H1 (cell line): ENCODE measurements at regions not wholly inside any gene's neighbourhood (a gene's known extent, or its start where the extent isn't known, plus 50 kb on each side); places are given as distances from the start of the nearest gene placed in this dataset.

Source experiments
- CTCF ChIA-PET: fragments of 300-600 bp; sonication (Branson Sonifier 250); formaldehyde crosslinking; loops from one replicate; lab custom pipeline; 2021; ENCODE audit not compliant: partially characterized antibody; lab: Charles Lee
- POLR2A ChIA-PET: fragments of 300-600 bp; sonication (Branson Sonifier 250); formaldehyde crosslinking; loops from one replicate; lab custom pipeline; 2021; ENCODE audit warnings: inconsistent platforms; ENCODE audit not compliant: partially characterized antibody; lab: Charles Lee
- DNase-seq, 2 experiments: peaks; one replicate each; pipeline versions ENCODE4 v3.0.0 to v3.0.0-alpha.2; 2010 to 2022; ENCODE audit warnings: low spot score in 2 of 2, low read depth in 1 of 2, mixed read lengths in 1 of 2
- FAIRE-seq: peaks from 2 replicates; lab custom pipeline; 2011; peaks lifted over from hg19 to GRCh38; lab: Jason Lieb, UNC
- H2AFZ ChIP-seq: 2 replicates; pipeline ENCODE4 v1.8.1; 2012; ENCODE audit warnings: low read length, inconsistent platforms
- H2AK5ac ChIP-seq: 2 replicates; pipeline ENCODE4 v1.6.1; 2013; ENCODE audit warnings: low read depth, low read length
- H2BK120ac ChIP-seq: replicated peaks from 2 replicates; pipeline ENCODE3; 2013; ENCODE audit warnings: low read depth, low read length, inconsistent platforms
- H2BK12ac ChIP-seq: 2 replicates; pipeline ENCODE4 v1.6.1; 2013; ENCODE audit warnings: low read depth, low read length
- H2BK15ac ChIP-seq: 2 replicates; pipeline ENCODE4 v1.6.1; 2013; ENCODE audit warnings: low read length
- H2BK20ac ChIP-seq: 2 replicates; pipeline ENCODE4 v1.6.1; 2013; ENCODE audit warnings: low read length
- H2BK5ac ChIP-seq: 2 replicates; pipeline ENCODE4 v1.6.1; 2013; ENCODE audit warnings: low read depth, low read length
- H3K14ac ChIP-seq: 2 replicates; pipeline ENCODE4 v1.6.1; 2013; ENCODE audit warnings: inconsistent platforms; ENCODE audit not compliant: insufficient read length
- H3K18ac ChIP-seq: 2 replicates; pipeline ENCODE4 v1.6.1; 2013; ENCODE audit warnings: low read length; ENCODE audit errors: extremely low read depth
- H3K23ac ChIP-seq: 2 replicates; pipeline ENCODE4 v1.6.1; 2013; ENCODE audit warnings: inconsistent platforms; ENCODE audit not compliant: insufficient read length
- H3K23me2 ChIP-seq: 2 replicates; pipeline ENCODE4 v1.6.1; 2013; ENCODE audit warnings: low read depth, low read length
- H3K27ac ChIP-seq: 2 replicates; pipeline ENCODE4 v1.6.1; 2011; ENCODE audit warnings: low read depth, low read length, inconsistent platforms
- H3K27me3 ChIP-seq, 4 experiments: replicated peaks in 1 of 4; 1 replicate in 1 of 4; 2 replicates in 3 of 4; pipeline versions ENCODE4 v1.6.1 to v1.8.1; 2011 to 2013; ENCODE audit warnings: low read length in 3 of 4, mild to moderate bottlenecking in 3 of 4, inconsistent platforms in 2 of 4, mixed read lengths in 2 of 4, moderate library complexity in 1 of 4; ENCODE audit not compliant: control insufficient read depth in 3 of 4, insufficient read depth in 3 of 4; ENCODE audit errors: extremely low read depth in 1 of 4
- H3K36me3 ChIP-seq, 4 experiments: 2 replicates each; pipeline versions ENCODE4 v1.6.1 to v1.8.1; 2011 to 2013; ENCODE audit warnings: mild to moderate bottlenecking in 4 of 4, low read length in 3 of 4, moderate library complexity in 2 of 4, control low read depth in 1 of 4, inconsistent platforms in 1 of 4; ENCODE audit not compliant: insufficient read depth in 4 of 4, control insufficient read depth in 2 of 4
- H3K4ac ChIP-seq: replicated peaks from 2 replicates; pipeline ENCODE3; 2013; ENCODE audit warnings: low read length, low read depth, mixed read lengths, inconsistent platforms; ENCODE audit not compliant: insufficient read length
- H3K4me1 ChIP-seq, 4 experiments: replicated peaks in 1 of 4; 1 replicate in 1 of 4; 2 replicates in 3 of 4; pipeline versions ENCODE4 v1.6.1 to v1.8.1; 2011 to 2013; ENCODE audit warnings: low read length in 3 of 4, inconsistent platforms in 2 of 4, mixed read lengths in 1 of 4; ENCODE audit not compliant: insufficient read depth in 4 of 4, control insufficient read depth in 3 of 4
- H3K4me2 ChIP-seq, 2 experiments: 2 replicates each; pipeline versions ENCODE4 v1.6.1 to v1.8.1; 2011 to 2013; ENCODE audit warnings: low read depth in 2 of 2, low read length in 2 of 2, control low read depth in 1 of 2, inconsistent platforms in 1 of 2, mild to moderate bottlenecking in 1 of 2; ENCODE audit not compliant: insufficient read depth in 1 of 2
- H3K4me3 ChIP-seq, 4 experiments: fragments of 200-600, 300-600 bp in 1 of 4; sonication (generic), shearing (Covaris generic), sonication (Bioruptor Twin) in 1 of 4; 2 replicates each; pipeline versions ENCODE4 v1.5.1 to v1.8.1; 2011 to 2016; ENCODE audit warnings: low read length in 4 of 4, low read depth in 3 of 4, control low read depth in 2 of 4, inconsistent platforms in 2 of 4, mild to moderate bottlenecking in 2 of 4, mixed read lengths in 1 of 4, moderate library complexity in 1 of 4; ENCODE audit not compliant: insufficient read depth in 2 of 4; ENCODE audit errors: extremely low read depth in 1 of 4
- H3K56ac ChIP-seq: replicated peaks from 2 replicates; pipeline ENCODE3; 2013; ENCODE audit warnings: low read depth, mild to moderate bottlenecking, mixed read lengths, low read length, inconsistent platforms; ENCODE audit not compliant: insufficient read length
- H3K79me1 ChIP-seq: 2 replicates; pipeline ENCODE4 v1.6.1; 2013; ENCODE audit warnings: low read depth, low read length, control low read depth
- H3K79me2 ChIP-seq, 2 experiments: 2 replicates each; pipeline versions ENCODE4 v1.6.1 to v1.8.1; 2012 to 2013; ENCODE audit warnings: low read length in 2 of 2, mild to moderate bottlenecking in 2 of 2, inconsistent platforms in 1 of 2; ENCODE audit not compliant: insufficient read depth in 2 of 2, control insufficient read depth in 1 of 2
- H3K9ac ChIP-seq, 4 experiments: replicated peaks in 1 of 4; 1 replicate in 1 of 4; 2 replicates in 3 of 4; pipeline versions ENCODE4 v1.6.1 to v1.8.1; 2011 to 2013; ENCODE audit warnings: low read depth in 3 of 4, low read length in 3 of 4, control low read depth in 2 of 4, mild to moderate bottlenecking in 2 of 4, moderate library complexity in 2 of 4, inconsistent platforms in 1 of 4; ENCODE audit errors: extremely low read depth in 1 of 4
- H3K9me3 ChIP-seq, 2 experiments: 2 replicates each; pipeline versions ENCODE4 v1.6.1 to v1.8.1; 2012 to 2013; ENCODE audit warnings: mild to moderate bottlenecking in 2 of 2, moderate library complexity in 2 of 2, control low read depth in 1 of 2, inconsistent platforms in 1 of 2, low read depth in 1 of 2, low read length in 1 of 2, mixed read lengths in 1 of 2; ENCODE audit not compliant: insufficient read depth in 2 of 2
- H4K20me1 ChIP-seq, 2 experiments: replicated peaks in 1 of 2; 2 replicates each; pipeline versions ENCODE3 to v1.8.1; 2011 to 2013; ENCODE audit warnings: inconsistent platforms in 2 of 2, low read length in 2 of 2, mild to moderate bottlenecking in 1 of 2; ENCODE audit not compliant: insufficient read depth in 2 of 2, control insufficient read depth in 1 of 2
- H4K5ac ChIP-seq: 2 replicates; pipeline ENCODE4 v1.6.1; 2013; ENCODE audit warnings: low read length, low read depth, mixed read lengths, inconsistent platforms; ENCODE audit not compliant: insufficient read length
- H4K8ac ChIP-seq: 2 replicates; pipeline ENCODE4 v1.8.0; 2013; ENCODE audit warnings: mild to moderate bottlenecking, moderate library complexity, low read length, inconsistent platforms; ENCODE audit not compliant: insufficient read depth; ENCODE audit errors: extremely low read depth
- H4K91ac ChIP-seq: replicated peaks from 2 replicates; pipeline ENCODE3; 2013; ENCODE audit warnings: low read length, mixed read lengths, inconsistent platforms; ENCODE audit not compliant: insufficient read length
- BCL11A ChIP-seq, 2 experiments: IDR thresholded peaks; one replicate each; pipeline ENCODE4 v1.6.1; 2011; ENCODE audit warnings: low read depth in 2 of 2, low read length in 2 of 2, mild to moderate bottlenecking in 2 of 2
- CBX8 ChIP-seq: fragments of 300-800, 300-1000 bp; sonication (generic); IDR thresholded peaks from 2 replicates; pipeline ENCODE4 v1.7.1; 2016; ENCODE audit warnings: low read depth, low read length, borderline replicate concordance
- KDM1A ChIP-seq: fragments of 200-600, 300-600 bp; sonication (generic); IDR thresholded peaks from 2 replicates; pipeline ENCODE4 v1.7.1; 2016; ENCODE audit warnings: mild to moderate bottlenecking, low read length, borderline replicate concordance
- POLR2AphosphoS5 ChIP-seq: IDR thresholded peaks from 2 replicates; pipeline ENCODE4 v1.6.1; 2011; ENCODE audit warnings: low read depth, low read length
- RBBP5 ChIP-seq: IDR thresholded peaks from 2 replicates; pipeline ENCODE4 v1.7.1; 2012; ENCODE audit warnings: low read depth, mild to moderate bottlenecking, inconsistent platforms, low read length, moderate library complexity, borderline replicate concordance
- SUZ12 ChIP-seq: fragments of 200-600 bp; sonication (generic); IDR thresholded peaks from 2 replicates; pipeline ENCODE4 v1.6.1; 2012; ENCODE audit warnings: mild to moderate bottlenecking, inconsistent platforms, low read length, moderate library complexity, mixed read lengths

- no peak overlapping the region for H4K5ac ChIP-seq
- H3K18ac ChIP-seq, result no peak overlapping the region
- H3K56ac ChIP-seq, result no peak overlapping the region
- H3K4me3 ChIP-seq, result no peak overlapping the region
- DNase-seq, result no peak
- TF ChIP-seq CBX8 (no peak), KDM1A (no peak), BCL11A (IDR thresholded peaks at IDR 0.05; ENCODE audit: low read depth in 2 of 2, low read length in 2 of 2) (no peak), RBBP5 (no peak), SUZ12 (no peak), POLR2AphosphoS5 (no peak)
- CTCF ChIA-PET, result no interaction called here
- H2AFZ ChIP-seq, result no peak overlapping the region
- H3K4ac ChIP-seq, result peak overlapping the region; percentile 33
- H2BK20ac ChIP-seq, result no peak overlapping the region
- FAIRE-seq, result no peak
- no peak overlapping the region for H2BK5ac ChIP-seq
- H3K14ac ChIP-seq, result no peak overlapping the region
- H4K20me1 ChIP-seq, result no peaks in the 10 kb centered on the region
- no peak overlapping the region for H3K27ac ChIP-seq
- H2AK5ac ChIP-seq, result no peak overlapping the region
- peaks cover 0 to 3% of the 10 kb centered on the region in 2 experiments; a peak in 1 of 4 replicates for H3K9me3 ChIP-seq
- H3K23me2 ChIP-seq, result no peaks in the 10 kb centered on the region; the same call in 1 of the 2 replicates
- no peak overlapping the region for H3K9ac ChIP-seq
- no peak overlapping the region for H2BK120ac ChIP-seq
- POLR2A ChIA-PET, result no interaction called here
- no peak overlapping the region for H3K23ac ChIP-seq
- no peaks in the 10 kb centered on the region for H3K79me1 ChIP-seq
- no peak overlapping the region for H4K8ac ChIP-seq
- no peaks in the 10 kb centered on the region for H3K4me1 ChIP-seq
- H4K91ac ChIP-seq, result no peak overlapping the region
- no peak overlapping the region for H2BK12ac ChIP-seq
- no peaks in the 10 kb centered on the region for H3K27me3 ChIP-seq
- H2BK15ac ChIP-seq, result no peak overlapping the region
- H3K36me3 ChIP-seq, result no peaks in the 10 kb centered on the region
- H3K79me2 ChIP-seq, result no peaks in the 10 kb centered on the region
- no peak overlapping the region for H3K4me2 ChIP-seq
Observed at GRCh38 chr6:139702706-139703105, 328.3 kb upstream of the CITED2 start.
